NCI-H2171 (cell line): ENCODE measurements at regions not wholly inside any gene's neighbourhood (a gene's known extent, or its start where the extent isn't known, plus 50 kb on each side); places are given as distances from the start of the nearest gene placed in this dataset.
A peak's percentile ranks its signal among the peaks of the same experiment; 100 is the strongest.

Experiments used
- DNase-seq: peaks from one replicate; lab custom pipeline; 2025; lab: John Stamatoyannopoulos, UW

GRCh38 chr14:95466506-95466905, 49.9 kb downstream of the SYNE3 start:
- DNase-seq, result no peak

DNA sequence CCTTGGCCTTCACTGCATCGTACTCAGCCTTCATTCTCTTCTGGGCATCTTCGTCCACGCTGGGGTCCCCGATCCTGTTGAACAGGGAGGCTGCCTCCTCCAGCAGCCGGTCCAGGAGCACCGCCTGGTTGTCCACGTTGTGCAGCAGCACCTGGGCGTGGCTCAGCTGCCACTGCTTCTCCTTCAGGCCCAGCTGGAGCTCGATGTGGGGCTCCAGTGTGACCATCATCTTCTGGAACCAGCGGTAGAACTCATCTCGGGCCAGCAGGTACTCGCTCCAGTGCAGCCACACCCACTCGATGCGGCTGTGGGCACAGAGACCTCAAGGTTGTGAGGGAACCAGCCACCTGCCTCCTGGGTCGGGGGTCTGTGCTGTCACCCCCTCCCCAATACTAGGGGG, 50.5 kb downstream of the SYNE3 start:
- no peak for DNase-seq

DNA sequence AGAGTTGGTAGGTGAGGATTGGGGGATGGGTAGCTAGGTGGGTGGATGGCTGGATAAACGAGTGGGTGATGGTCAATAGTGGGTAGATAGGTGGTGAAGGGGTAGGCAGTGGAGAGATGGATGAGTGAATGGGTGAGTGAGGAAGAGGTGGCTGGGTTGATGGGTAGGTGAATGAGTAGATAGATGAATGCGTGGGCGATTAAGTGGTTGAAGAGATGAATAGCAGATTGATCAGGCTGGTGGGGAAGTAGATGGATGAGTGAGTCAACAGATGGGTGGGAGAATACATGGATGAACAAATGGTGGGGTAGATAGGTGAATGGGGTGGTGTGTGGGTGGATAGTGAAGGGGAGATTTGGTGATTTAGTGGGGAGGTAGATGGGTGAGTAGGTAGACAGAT, 51.1 kb downstream of the SYNE3 start:
- DNase-seq, result no peak

- no peak for DNase-seq
These were observed 51.9 kb downstream of the SYNE3 start for GRCh38 chr14:95464514-95464913.

DNA sequence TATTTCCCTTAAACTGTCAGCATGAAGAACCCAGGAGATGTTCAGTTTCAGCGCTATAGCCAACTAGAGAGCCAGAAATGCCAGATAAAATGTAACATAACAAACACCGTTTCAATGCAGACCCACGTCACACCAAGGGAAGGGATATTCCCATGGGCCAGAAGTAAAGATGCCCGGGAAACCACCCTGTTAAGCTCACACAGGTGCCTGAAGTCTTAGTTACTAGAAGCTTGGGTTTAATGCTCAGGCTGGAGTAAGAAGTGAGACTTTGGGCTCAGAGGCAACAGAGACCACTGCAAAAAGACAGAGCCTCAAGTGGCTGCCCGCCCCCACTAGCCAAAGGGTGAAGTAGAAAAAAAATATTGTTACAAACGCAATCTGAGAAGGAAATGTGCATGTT, 52.3 kb downstream of the SYNE3 start:
- DNase-seq, result no peak

DNA sequence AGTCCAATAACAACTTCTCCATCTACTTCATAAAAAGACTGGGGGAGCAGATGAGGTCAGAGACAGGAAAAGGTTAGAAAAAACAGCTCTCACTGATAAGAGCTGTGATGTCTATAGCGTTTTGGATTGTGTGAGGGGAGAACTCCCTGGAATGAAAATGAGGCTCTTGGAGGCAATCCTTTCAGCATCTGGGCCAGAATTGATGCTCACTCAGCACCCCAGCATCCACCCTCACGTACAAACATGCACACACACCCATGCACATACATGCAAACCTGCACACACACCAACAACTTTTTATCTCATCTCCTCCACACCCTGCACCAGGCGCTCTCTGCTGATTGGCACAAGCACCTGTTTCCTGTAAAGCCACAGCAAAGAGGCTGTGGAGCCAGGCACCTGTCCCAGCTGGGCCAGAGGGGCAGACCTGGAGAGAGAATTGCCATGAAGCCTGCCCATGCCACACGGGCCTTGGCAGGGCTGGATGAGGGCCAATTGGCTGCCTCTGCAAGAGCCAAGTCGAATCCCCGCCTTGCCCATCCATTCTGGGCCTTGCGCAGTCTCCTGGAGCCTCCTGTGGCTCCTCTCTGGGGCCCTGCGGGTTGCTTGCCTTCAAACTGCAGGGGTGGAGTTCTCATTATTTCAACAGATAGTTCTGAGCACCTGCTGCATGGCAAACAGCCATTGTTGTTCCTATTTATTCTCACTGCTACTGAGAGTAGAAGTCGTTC, 53.1 kb downstream of the SYNE3 start:
- no peak for DNase-seq

- no peak for DNase-seq
These were observed 54.0 kb downstream of the SYNE3 start for GRCh38 chr14:95462491-95462890.

DNA sequence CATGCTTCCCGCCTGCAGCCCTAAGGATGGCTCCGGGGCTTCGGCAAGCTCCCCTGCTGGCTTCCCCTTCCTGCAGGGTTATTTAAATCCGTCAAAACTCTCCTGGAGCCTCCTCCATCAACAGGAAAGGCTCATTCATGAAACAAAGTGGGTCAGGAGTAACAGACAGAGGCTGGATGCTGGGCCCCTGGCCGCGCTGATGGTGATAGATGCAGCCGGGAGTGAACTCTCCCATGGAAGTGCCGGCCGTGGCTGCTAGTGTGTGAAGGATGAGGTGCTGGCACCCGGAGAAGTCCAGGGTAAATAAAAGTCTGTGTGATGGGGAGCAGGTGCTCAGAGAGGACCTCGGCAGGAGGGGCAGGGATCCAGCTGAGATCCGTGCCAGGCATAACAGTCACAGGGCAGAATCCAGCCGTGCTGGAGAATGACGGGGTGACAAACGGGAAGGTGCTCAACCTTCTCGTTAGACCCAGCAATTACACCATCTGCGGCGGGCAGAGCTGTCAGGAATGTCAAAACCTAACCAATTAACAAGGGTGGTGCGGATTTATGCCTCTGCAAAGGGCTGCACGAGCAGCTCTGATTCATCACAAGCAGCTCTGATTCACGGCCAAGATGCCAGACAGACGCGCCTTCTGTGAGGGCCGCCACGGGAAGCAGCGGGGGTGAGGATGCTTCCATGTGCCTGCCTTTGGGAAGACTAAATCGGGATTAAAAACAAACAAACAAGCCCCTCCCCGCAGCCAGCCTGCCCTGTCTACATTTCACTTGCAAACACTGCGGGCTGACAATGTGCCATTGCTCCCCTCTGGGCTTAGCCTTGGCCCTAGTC, 55.6 kb downstream of the SYNE3 start:
- peak; percentile 67 for DNase-seq

GRCh38 chr14:95458906-95459305, 57.5 kb downstream of the SYNE3 start:
- DNase-seq, result no peak

- no peak for DNase-seq
These were observed 58.0 kb downstream of the SYNE3 start for GRCh38 chr14:95458459-95458858.

DNA sequence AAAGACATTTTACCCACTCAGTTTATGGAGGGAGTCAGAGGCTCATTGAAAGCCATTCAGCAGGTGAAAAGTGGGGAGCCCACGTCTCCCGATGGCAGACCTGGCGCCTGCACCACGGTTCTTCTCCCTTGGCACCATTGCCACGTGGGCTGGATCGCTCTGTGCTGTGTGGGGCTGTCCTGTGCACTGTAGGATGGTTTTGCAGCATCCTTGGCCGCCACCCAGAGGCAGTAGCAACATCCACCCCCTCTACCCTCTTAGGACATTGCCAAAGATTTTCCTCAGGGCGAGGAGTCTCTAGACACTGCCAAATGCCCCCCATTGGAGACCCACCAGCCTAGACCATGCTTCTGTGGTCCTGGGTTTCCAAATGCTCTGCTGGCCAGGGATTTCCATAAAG, 60.2 kb downstream of the SYNE3 start:
- DNase-seq, result no peak

- DNase-seq, result no peak
These were observed 61.2 kb downstream of the SYNE3 start for GRCh38 chr14:95455246-95455645.

GRCh38 chr14:95453713-95453980, 62.8 kb downstream of the SYNE3 start:
- DNase-seq, result no peak

DNA sequence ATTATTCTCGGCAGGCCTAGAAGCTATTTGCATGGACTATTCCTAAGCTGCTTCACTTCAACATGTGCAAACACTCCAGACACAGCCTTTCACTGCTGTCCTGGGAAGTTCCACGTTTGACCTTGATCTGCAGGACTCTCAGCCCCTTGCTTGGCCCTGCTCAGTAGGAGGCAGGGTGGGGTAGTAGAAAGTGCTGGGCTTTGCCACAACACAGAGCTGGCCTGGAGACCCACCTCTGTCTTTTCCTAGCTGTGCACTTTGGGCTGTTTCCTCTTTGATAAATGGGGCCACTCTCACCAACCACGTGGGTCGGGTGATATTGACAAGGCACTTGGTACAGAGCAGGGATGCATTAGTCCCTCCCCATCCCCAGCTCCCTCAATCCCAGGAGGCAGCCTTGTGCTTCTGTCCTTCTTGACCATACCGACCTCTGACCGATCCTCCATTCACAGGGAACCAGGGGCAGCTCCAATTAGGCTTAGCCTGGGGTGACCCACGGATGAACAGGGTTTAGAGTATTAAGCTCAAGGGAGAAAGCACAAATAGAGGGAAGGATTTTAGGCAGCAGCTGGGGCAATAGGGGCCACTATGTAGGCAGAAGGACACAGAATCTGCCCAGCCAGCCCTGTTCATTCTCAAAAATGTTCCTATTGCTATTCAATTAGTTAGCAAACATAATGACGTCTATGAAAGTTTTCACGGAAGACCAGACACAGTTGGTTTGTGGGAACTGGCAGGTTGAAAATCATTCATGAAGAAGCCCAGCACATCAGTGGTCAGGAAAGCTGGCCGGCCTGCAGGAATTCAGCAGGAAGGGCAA, 63.3 kb downstream of the SYNE3 start:
- no peak for DNase-seq

DNA sequence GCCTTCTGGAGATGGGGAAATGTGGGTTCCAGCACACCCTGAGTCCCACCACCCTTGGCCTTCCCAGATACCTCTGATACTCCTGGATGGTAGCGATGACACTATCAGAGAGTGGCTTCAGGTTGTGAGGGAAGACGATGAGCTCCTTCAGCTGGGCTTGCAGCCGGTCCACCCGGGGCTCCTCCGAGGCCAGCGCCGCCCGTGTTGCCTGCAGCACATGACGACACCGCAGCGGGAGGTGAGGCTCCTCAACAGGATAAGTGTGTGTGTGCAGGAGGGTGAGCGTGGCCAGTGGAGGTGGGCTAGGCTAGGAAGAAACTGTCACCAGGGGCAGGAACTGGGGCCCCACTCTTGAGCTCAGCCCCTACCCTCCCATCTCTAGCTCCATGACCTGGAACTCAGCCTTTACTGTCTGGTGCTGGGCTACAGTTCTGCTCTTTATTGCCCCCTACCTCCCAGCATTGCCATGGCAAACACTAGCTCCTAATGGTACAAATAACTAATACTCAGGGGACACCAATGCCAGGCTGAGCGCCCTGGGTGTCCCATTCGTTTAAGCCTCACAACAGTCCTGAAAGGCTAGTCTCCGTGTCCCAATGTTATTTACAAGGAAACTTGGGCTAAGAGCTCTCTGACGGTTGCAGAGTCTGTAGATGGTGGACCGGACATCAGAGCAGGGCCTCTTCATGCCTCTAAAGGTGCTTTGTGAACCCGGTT, 64.1 kb downstream of the SYNE3 start:
- no peak for DNase-seq

- no peak for DNase-seq
These were observed 67.3 kb downstream of the SYNE3 start for GRCh38 chr14:95449131-95449530.

GRCh38 chr14:95446470-95446869, 70.0 kb downstream of the SYNE3 start:
- DNase-seq, result no peak

GRCh38 chr14:95445676-95446075, 70.8 kb downstream of the SYNE3 start:
- no peak for DNase-seq

DNA sequence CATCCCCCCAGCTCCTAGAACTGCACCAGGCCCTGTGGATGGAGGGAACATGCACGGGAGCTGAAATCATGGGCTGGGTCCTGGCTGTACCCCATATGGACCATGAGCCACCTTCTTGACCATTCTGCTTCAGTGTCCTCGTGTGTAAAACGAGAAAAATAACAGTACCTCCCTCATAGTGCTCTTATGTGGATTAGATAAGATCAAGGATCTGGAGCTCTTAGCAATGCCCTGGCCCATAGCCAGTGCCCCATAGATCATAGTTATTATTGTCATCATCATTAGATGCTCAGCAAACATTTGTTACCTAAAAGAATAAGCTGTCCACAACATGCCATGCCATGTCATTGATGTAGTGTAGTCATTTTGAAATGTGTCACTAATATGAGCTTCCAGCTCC, 71.3 kb downstream of the SYNE3 start:
- DNase-seq, result no peak

DNA sequence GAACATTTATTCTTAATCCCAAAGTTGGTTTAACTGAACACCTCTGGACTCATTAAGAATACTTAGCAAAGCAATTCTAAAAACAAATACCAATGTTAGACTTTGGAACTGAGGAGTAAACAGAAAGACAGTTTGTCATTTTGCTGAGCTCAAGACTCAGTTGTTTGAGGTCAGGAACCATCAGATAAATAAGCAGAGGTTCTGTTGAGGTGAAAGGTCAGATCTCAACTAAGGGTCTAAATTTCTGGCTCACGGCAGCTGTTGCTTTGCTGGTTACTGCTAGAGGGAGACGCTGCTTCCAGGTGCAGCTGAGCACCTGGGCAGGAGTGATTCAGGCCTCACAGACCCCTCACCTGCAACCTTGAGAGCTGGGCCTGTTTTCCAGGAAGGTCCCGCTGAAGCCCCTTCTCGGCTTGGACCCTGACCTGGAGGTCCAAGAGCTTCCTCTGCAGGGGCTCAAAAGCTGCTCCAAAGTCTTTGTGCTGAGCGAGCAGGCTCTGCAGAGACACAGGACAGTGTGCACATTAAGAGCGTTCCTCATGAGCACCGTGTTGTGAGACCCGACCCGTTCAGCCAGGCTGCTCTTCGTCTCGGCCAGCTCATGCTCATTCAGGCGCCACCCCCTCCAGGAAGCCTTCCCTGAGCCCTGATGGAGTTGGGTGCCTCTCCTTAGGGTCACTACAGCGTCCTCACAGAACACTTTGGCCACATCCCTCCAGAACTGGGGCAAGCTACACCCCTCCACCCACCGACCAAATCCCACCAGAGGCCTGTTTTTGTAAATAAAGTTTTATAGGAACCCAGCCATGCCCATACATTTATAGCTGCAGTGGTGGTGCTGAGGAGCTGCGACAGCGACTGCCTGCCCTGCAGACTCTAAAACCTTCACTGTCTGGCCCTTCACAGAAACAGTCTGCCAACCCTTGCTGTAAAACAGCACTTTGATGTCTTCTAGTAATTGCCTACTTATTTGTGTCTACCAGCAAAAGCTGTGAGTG, 72.0 kb downstream of the SYNE3 start:
- DNase-seq, result no peak

GRCh38 chr14:95442633-95443021, 73.8 kb downstream of the SYNE3 start:
- peak; percentile 45 for DNase-seq
